Mucosa of rectum (tissue), 2 donors: ENCODE measurements at regions not wholly inside any gene's neighbourhood (a gene's known extent, or its start where the extent isn't known, plus 50 kb on each side); places are given as distances from the start of the nearest gene placed in this dataset.
"Not testable (repeated sequence)": the region's sequence is repeated elsewhere in the genome, so short reads cannot be mapped to it uniquely, and the experiment has no call there.

Source experiments
- H3K27ac ChIP-seq, 2 donors: one replicate each; pipeline ENCODE4 v1.7.0; 2013; ENCODE audit warnings: inconsistent platforms in 2 of 2, low read depth in 2 of 2, low read length in 2 of 2
- H3K27me3 ChIP-seq, 2 donors: one replicate each; pipeline ENCODE4 v1.7.0; 2013; ENCODE audit warnings: low read length in 2 of 2; ENCODE audit not compliant: control insufficient read depth in 2 of 2, insufficient read depth in 2 of 2
- H3K36me3 ChIP-seq, 2 donors: one replicate each; pipeline ENCODE4 v1.7.0; 2013; ENCODE audit warnings: low read length in 2 of 2; ENCODE audit not compliant: control insufficient read depth in 2 of 2, insufficient read depth in 2 of 2
- H3K4me1 ChIP-seq, 2 donors: one replicate each; pipeline ENCODE4 v1.7.0; 2013; ENCODE audit warnings: low read length in 2 of 2, mild to moderate bottlenecking in 1 of 2; ENCODE audit not compliant: control insufficient read depth in 2 of 2, insufficient read depth in 2 of 2
- H3K4me3 ChIP-seq, 2 donors: one replicate each; pipeline ENCODE4 v1.7.0; 2013; ENCODE audit warnings: low read length in 2 of 2
- H3K9ac ChIP-seq, 2 donors: one replicate each; pipeline ENCODE4 v1.7.0; 2013; ENCODE audit warnings: low read length in 2 of 2, low read depth in 1 of 2, mild to moderate bottlenecking in 1 of 2
- H3K9me3 ChIP-seq, 2 donors: one replicate each; pipeline ENCODE4 v1.7.0; 2013; ENCODE audit warnings: low read length in 2 of 2; ENCODE audit not compliant: control insufficient read depth in 2 of 2
- donor health status: healthy.
- donor health status: Normal muscosa, but diverticular disease.

DNA sequence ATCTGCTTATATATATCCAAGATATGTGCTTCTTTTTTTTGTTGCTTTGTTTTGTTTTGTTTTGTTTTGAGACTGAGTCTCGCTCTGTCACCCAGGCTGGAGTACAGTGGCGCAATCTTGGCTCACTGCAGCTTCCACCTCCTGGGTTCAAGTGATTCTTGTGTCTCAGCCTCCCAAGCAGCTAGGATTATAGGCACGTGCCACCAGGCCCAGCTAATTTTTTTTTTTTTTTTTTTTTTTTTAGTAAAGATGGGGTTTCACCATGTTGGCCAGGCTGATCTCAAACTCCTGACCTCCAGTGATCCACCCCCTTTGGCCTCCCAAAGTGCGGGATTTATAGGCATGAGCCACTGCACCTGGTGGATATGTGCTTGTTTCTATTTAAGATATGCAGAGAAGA, 314.6 kb upstream of the G2E3 start:
- not testable (repeated sequence) for H3K9ac ChIP-seq, H3K27me3 ChIP-seq, H3K4me1 ChIP-seq, H3K9me3 ChIP-seq, H3K27ac ChIP-seq, H3K36me3 ChIP-seq, H3K4me3 ChIP-seq

DNA sequence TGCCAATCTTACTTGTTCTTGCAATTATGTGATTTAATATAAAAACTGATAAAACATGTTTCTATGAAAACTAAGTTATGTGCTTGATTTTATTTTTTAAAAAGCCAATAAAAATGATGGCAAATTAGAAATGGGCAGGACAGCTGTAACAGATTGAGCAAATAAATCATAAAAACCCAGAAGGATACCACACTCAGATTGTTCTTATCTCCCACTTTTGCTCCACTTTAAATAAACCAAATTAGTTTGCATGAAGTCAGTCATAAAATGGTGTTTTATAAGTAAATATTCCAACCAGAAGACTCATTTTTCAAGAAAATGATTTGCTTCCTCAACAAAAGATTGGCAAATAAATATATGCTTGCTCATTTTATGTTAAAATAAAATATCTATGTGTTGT, 307.9 kb upstream of the G2E3 start:
- Histone ChIP-seq H3K36me3 (no peaks in the 10 kb centered on the region), H3K4me3 (no peak overlapping the region), H3K27ac (no peak overlapping the region), H3K27me3 (no peaks in the 10 kb centered on the region), H3K9me3 (no peaks in the 10 kb centered on the region), H3K9ac (no peak overlapping the region), H3K4me1 (no peaks in the 10 kb centered on the region)

GRCh38 chr14:30251557-30252100, 307.3 kb upstream of the G2E3 start:
- Histone ChIP-seq H3K27me3 (no peaks in the 10 kb centered on the region), H3K4me3 (no peak overlapping the region), H3K36me3 (no peaks in the 10 kb centered on the region), H3K9me3 (no peaks in the 10 kb centered on the region), H3K4me1 (no peaks in the 10 kb centered on the region), H3K9ac (no peak overlapping the region), H3K27ac (no peak overlapping the region)

- Histone ChIP-seq H3K9me3 (no peaks in the 10 kb centered on the region), H3K27me3 (no peaks in the 10 kb centered on the region), H3K36me3 (no peaks in the 10 kb centered on the region), H3K4me1 (no peaks in the 10 kb centered on the region), H3K27ac (no peak overlapping the region), H3K9ac (no peak overlapping the region), H3K4me3 (no peak overlapping the region)
Measured at GRCh38 chr14:30252151-30252550, 306.8 kb upstream of the G2E3 start.

DNA sequence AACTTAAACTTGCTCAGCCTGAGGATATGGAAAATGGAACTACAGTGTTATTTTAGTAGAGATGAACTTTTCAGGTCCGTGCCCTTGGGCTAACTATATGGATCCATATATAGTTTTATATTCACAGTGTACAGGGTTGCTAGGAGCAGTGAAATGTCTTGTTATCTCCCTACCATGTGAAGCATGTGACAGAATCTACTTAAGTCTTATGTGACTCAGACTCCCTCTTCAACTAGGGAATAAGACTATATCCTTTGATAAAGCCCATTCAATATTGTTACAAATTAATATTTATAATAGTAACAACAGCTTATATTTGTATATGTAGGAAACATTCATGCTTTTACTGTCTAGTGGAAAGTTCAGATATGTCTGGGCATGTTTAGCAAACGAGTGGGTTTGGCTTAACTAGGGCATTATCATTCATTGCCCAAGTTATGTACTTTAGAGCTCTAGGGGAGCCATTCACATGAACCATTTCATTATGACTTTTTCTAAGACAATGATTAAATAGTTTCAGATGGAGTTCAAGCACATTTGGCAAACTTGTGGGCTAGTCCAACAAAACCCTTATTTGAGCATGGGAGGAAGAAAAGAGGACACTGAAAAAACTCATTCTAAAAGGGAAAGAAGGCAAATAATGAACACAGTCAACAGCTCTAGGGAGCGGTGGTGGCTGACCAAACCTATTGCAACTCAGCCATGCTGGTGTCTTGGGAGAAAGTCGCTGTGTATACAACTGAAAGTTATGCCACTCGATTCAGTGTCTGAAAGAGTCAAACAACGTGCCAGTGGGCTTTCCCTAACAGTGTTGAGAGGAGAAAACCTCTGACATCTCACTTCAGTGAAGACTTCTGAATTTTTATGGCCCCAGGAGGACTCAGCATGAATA, 305.9 kb upstream of the G2E3 start:
- Histone ChIP-seq H3K27ac (no peak overlapping the region), H3K4me3 (no peak overlapping the region), H3K4me1 (no peaks in the 10 kb centered on the region), H3K36me3 (no peaks in the 10 kb centered on the region), H3K27me3 (no peaks in the 10 kb centered on the region), H3K9me3 (no peaks in the 10 kb centered on the region), H3K9ac (no peak overlapping the region)

- H3K27ac ChIP-seq, result no peak overlapping the region
- no peak overlapping the region for H3K4me3 ChIP-seq
- no peaks in the 10 kb centered on the region for H3K27me3 ChIP-seq
- no peaks in the 10 kb centered on the region for H3K36me3 ChIP-seq
- H3K9me3 ChIP-seq, result no peaks in the 10 kb centered on the region
- no peaks in the 10 kb centered on the region for H3K4me1 ChIP-seq
- H3K9ac ChIP-seq, result no peak overlapping the region
Measured at GRCh38 chr14:30256627-30257026, 302.3 kb upstream of the G2E3 start.

- H3K4me3 ChIP-seq, result no peak overlapping the region
- H3K4me1 ChIP-seq, result no peaks in the 10 kb centered on the region
- H3K9ac ChIP-seq, result no peak overlapping the region
- H3K9me3 ChIP-seq, result no peaks in the 10 kb centered on the region
- no peaks in the 10 kb centered on the region for H3K27me3 ChIP-seq
- H3K36me3 ChIP-seq, result no peaks in the 10 kb centered on the region
- no peak overlapping the region for H3K27ac ChIP-seq
Measured at GRCh38 chr14:30257946-30258661, 300.9 kb upstream of the G2E3 start.

GRCh38 chr14:30260833-30261607, 297.9 kb upstream of the G2E3 start:
- Histone ChIP-seq H3K27me3 (no peaks in the 10 kb centered on the region), H3K9me3 (no peaks in the 10 kb centered on the region), H3K4me1 (no peaks in the 10 kb centered on the region), H3K36me3 (no peaks in the 10 kb centered on the region), H3K27ac (no peak overlapping the region), H3K4me3 (no peak overlapping the region), H3K9ac (no peak overlapping the region)

DNA sequence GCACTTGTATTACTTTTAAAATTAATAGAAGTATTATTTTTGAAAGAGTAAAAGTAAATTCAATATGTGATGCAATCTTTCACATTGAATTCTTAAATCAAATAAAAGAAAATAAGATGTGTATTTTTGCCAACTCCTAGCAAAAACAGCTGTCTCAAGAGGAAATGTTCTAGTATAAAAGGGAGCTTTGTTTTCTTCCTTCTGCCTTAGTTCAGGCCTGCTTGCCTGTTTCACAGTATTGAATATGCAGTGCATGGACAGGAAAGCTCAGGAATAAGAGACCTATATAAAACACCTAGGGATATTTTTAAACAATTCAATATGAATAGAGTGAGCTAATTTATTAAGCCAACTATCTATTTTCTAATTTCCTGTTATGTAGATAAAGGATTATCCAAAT, 294.8 kb upstream of the G2E3 start:
- H3K9ac ChIP-seq, result no peak overlapping the region
- H3K27ac ChIP-seq, result no peak overlapping the region
- no peaks in the 10 kb centered on the region for H3K9me3 ChIP-seq
- no peaks in the 10 kb centered on the region for H3K27me3 ChIP-seq
- H3K4me1 ChIP-seq, result no peaks in the 10 kb centered on the region
- no peaks in the 10 kb centered on the region for H3K36me3 ChIP-seq
- H3K4me3 ChIP-seq, result no peak overlapping the region

GRCh38 chr14:30266290-30266689, 292.7 kb upstream of the G2E3 start:
- Histone ChIP-seq H3K4me1 (no peaks in the 10 kb centered on the region), H3K9me3 (no peaks in the 10 kb centered on the region), H3K27ac (no peak overlapping the region), H3K27me3 (no peaks in the 10 kb centered on the region), H3K9ac (no peak overlapping the region), H3K4me3 (no peak overlapping the region), H3K36me3 (no peaks in the 10 kb centered on the region)
